HCT116 (cell line): ENCODE measurements at regions not wholly inside any gene's neighbourhood (a gene's known extent, or its start where the extent isn't known, plus 50 kb on each side); places are given as distances from the start of the nearest gene placed in this dataset.

Experiments
- ATAC-seq: fragments of 200-7000 bp; cut with Tn5 transposase; 2 replicates; pipeline ENCODE4 v1.9.1; 2020; ENCODE audit warnings: mild to moderate bottlenecking, moderate library complexity
- BruUV-seq: library from RNA; stranded (reverse); fragments of 400-500 nt; replicated peaks from 2 replicates; lab custom pipeline; 2021; lab: Mats Ljungman, UMichigan
- CTCF ChIA-PET: fragments of 300-600 bp; sonication (Branson Sonifier 250); formaldehyde crosslinking; loops from one replicate; lab custom pipeline; 2021; ENCODE audit warnings: antibody characterized with exemption; lab: Charles Lee
- POLR2A ChIA-PET: fragments of 300-600, 350-600 bp; sonication (Branson Sonifier 250); formaldehyde crosslinking; loops from one replicate; lab custom pipeline; 2021; ENCODE audit warnings: antibody characterized with exemption; lab: Charles Lee
- RAD21 ChIA-PET, 2 experiments: fragments of 300-600 bp; sonication (Branson Sonifier 250); formaldehyde crosslinking; loops; one replicate each; lab custom pipeline; 2023; ENCODE audit warnings: low total read pairs in 2 of 2; ENCODE audit not compliant: uncharacterized antibody in 2 of 2, unreplicated experiment in 2 of 2, low non-redundant PET in 1 of 2; lab: Charles Lee
- DNase-seq: peaks from one replicate; pipeline ENCODE4 v3.0.0-alpha.2; 2010; ENCODE audit warnings: low read depth, low spot score
- H2AFZ ChIP-seq: fragments of 200-600 bp; shearing (Covaris generic), sonication (generic); 2 replicates; pipeline ENCODE4 v1.6.1; 2017; ENCODE audit warnings: low read depth, mixed run types, mixed read lengths, antibody characterized with exemption, low read length; ENCODE audit not compliant: poor library complexity, severe bottlenecking
- H3K27ac ChIP-seq: 2 replicates; pipeline ENCODE4 v1.5.1; 2012; ENCODE audit warnings: low read depth, low read length
- H3K27me3 ChIP-seq: fragments of 200-600 bp; sonication (generic); 2 replicates; pipeline ENCODE4 v1.6.1; 2016; ENCODE audit warnings: mixed run types, low read length, mixed read lengths; ENCODE audit not compliant: insufficient read depth
- H3K36me3 ChIP-seq, 2 experiments: fragments of 200-500 bp in 1 of 2; fragments of 200-600 bp in 1 of 2; sonication (Bioruptor generic) in 1 of 2; sonication (generic) in 1 of 2; 2 replicates each; pipeline versions ENCODE4 v1.5.1 to v1.6.1; 2014 to 2016; ENCODE audit warnings: low read length in 2 of 2, inconsistent platforms in 1 of 2, mixed read lengths in 1 of 2, mixed run types in 1 of 2; ENCODE audit not compliant: insufficient read depth in 2 of 2, control insufficient read depth in 1 of 2
- H3K4me1 ChIP-seq, 2 experiments: fragments of 200-600 bp in 1 of 2; sonication (generic) in 1 of 2; 2 replicates each; pipeline versions ENCODE4 v1.5.1 to v1.6.1; 2012 to 2017; ENCODE audit warnings: low read length in 2 of 2, inconsistent platforms in 1 of 2, mild to moderate bottlenecking in 1 of 2, mixed read lengths in 1 of 2, mixed run types in 1 of 2, moderate library complexity in 1 of 2; ENCODE audit not compliant: insufficient read depth in 2 of 2, control insufficient read depth in 1 of 2
- H3K4me2 ChIP-seq: fragments of 200-600 bp; sonication (generic); 2 replicates; pipeline ENCODE4 v1.6.1; 2017; ENCODE audit warnings: mixed run types, low read length, mixed read lengths
- H3K4me3 ChIP-seq, 2 experiments: fragments of 200-600 bp in 1 of 2; sonication (generic) in 1 of 2; replicated peaks in 1 of 2; 2 replicates each; pipeline ENCODE4 v1.5.1; 2011 to 2016; ENCODE audit warnings: low read length in 2 of 2, control low read depth in 1 of 2, low read depth in 1 of 2, mild to moderate bottlenecking in 1 of 2, mixed read lengths in 1 of 2, mixed run types in 1 of 2
- H3K79me2 ChIP-seq: fragments of 200-600 bp; sonication (generic); 2 replicates; pipeline ENCODE4 v1.6.1; 2017; ENCODE audit warnings: mild to moderate bottlenecking, mixed run types, low read length, moderate library complexity, mixed read lengths; ENCODE audit not compliant: insufficient read depth
- H3K9ac ChIP-seq: fragments of 200-600 bp; sonication (generic); 2 replicates; pipeline ENCODE4 v1.6.1; 2016; ENCODE audit warnings: low read length, mixed read lengths
- H3K9me2 ChIP-seq: fragments of 200-600 bp; sonication (generic), shearing (Covaris generic); 2 replicates; pipeline ENCODE4 v1.6.1; 2017; ENCODE audit warnings: mixed run types, mild to moderate bottlenecking, moderate library complexity; ENCODE audit not compliant: insufficient read depth
- H3K9me3 ChIP-seq, 2 experiments: fragments of 200-500 bp in 1 of 2; fragments of 200-600 bp in 1 of 2; sonication (Bioruptor generic) in 1 of 2; sonication (generic) in 1 of 2; 2 replicates each; pipeline ENCODE4 v1.6.1; 2014 to 2017; ENCODE audit warnings: low read length in 2 of 2, mixed read lengths in 2 of 2, inconsistent platforms in 1 of 2, low read depth in 1 of 2, mild to moderate bottlenecking in 1 of 2, mixed run types in 1 of 2, moderate library complexity in 1 of 2; ENCODE audit not compliant: control insufficient read depth in 1 of 2, insufficient read depth in 1 of 2
- H4K20me1 ChIP-seq: fragments of 200-600 bp; sonication (generic), shearing (Covaris generic); 2 replicates; pipeline ENCODE4 v1.6.1; 2017; ENCODE audit warnings: mixed run types, mild to moderate bottlenecking, moderate library complexity; ENCODE audit not compliant: insufficient read depth
- ELF1 ChIP-seq: IDR thresholded peaks from 2 replicates; pipeline ENCODE4 v1.6.1; 2012; ENCODE audit warnings: low read depth, borderline replicate concordance
- EZH2phosphoT487 ChIP-seq: fragments of 200-600 bp; IDR thresholded peaks from 2 replicates; pipeline ENCODE4 v1.6.1; 2018; ENCODE audit warnings: antibody characterized with exemption, borderline replicate concordance
- REST ChIP-seq: IDR thresholded peaks from 2 replicates; pipeline ENCODE4 v1.6.1; 2012; ENCODE audit warnings: low read depth
- SP1 ChIP-seq: IDR thresholded peaks from 2 replicates; pipeline ENCODE4 v1.6.1; 2012; ENCODE audit warnings: low read depth
- YY1 ChIP-seq: IDR thresholded peaks from 2 replicates; pipeline ENCODE4 v1.6.1; 2011; ENCODE audit warnings: low read length, low read depth, moderate library complexity, mild to moderate bottlenecking; ENCODE audit not compliant: insufficient replicate concordance; ENCODE audit errors: extremely low read depth
- ZNF274 ChIP-seq: fragments of 200-500 bp; sonication (Bioruptor generic); IDR thresholded peaks from 2 replicates; pipeline ENCODE4 v1.6.1; 2014; ENCODE audit warnings: mild to moderate bottlenecking, low read depth, low read length, inconsistent platforms
- intact Hi-C: fragments of 100-400 bp; cut with micrococcal nuclease; formaldehyde crosslinking; loops from 2 replicates; pipeline ENCODE4 v1.10.0; 2022
- TF ChIP-seq, protein P1 (sequence below): IDR thresholded peaks from 2 replicates; pipeline ENCODE4 v1.6.1; 2012

DNA sequence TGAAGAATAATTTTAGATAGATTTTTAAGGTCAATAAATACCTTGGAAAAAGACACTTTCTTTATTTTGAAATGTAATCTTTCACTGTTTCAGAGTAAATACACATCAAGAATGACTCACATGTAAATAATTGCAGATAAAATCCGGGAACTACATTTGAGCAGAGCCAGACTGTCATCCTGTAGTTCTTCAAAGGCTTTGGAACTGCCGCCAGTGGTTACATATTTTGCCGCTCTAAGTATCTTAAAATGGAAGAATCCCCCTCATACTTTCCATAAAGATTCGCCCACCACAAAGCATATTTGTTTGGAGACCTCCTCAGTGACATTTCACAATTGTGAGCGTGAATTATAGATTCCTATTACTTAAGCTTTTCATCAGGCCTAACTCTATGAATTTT, 607.8 kb upstream of the ZFP42 start:
- no peak for ATAC-seq

More for the DNA sequence above, 607.8 kb upstream of the ZFP42 start:
- RAD21 ChIA-PET = no interaction called here
- POLR2A ChIA-PET = no interaction called here
- Histone ChIP-seq H3K27ac (no peak overlapping the region), H3K9me2 (no peaks in the 10 kb centered on the region), H2AFZ (no peak overlapping the region), H3K36me3 (no peaks in the 10 kb centered on the region), H4K20me1 (no peaks in the 10 kb centered on the region), H3K27me3 (no peaks in the 10 kb centered on the region), H3K4me2 (no peak overlapping the region), H3K4me3 (no peak overlapping the region), H3K9me3 (no peaks in the 10 kb centered on the region), H3K79me2 (no peaks in the 10 kb centered on the region), H3K4me1 (no peaks in the 10 kb centered on the region), H3K9ac (no peak overlapping the region)
- CTCF ChIA-PET = no interaction called here
- TF ChIP-seq SP1 (no peak), ELF1 (no peak), REST (no peak), ZNF274 (no peak), YY1 (no peak), EZH2phosphoT487 (no peak)
- TF ChIP-seq, protein P1, sequence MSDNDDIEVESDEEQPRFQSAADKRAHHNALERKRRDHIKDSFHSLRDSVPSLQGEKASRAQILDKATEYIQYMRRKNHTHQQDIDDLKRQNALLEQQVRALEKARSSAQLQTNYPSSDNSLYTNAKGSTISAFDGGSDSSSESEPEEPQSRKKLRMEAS = no peak
- DNase-seq = no peak
- BruUV-seq = no TSS peak
- intact Hi-C loops = no loop called here
